Activated CD8-positive, alpha-beta T cell treated with anti-CD3 and anti-CD28 coated beads for 36 hours (primary cell): ENCODE measurements at regions not wholly inside any gene's neighbourhood (a gene's known extent, or its start where the extent isn't known, plus 50 kb on each side); places are given as distances from the start of the nearest gene placed in this dataset.
"Not testable (repeated sequence)": the region's sequence is repeated elsewhere in the genome, so short reads cannot be mapped to it uniquely, and the experiment has no call there.

Experiments
- ATAC-seq: fragments of 200-7000 bp; cut with Tn5 transposase; one replicate; pipeline ENCODE4 v1.10.0; 2021; ENCODE audit warnings: mild to moderate bottlenecking, moderate library complexity
- CTCF ChIA-PET: fragments of 350-600 bp; sonication (Branson Sonifier 250); formaldehyde crosslinking; loops from one replicate; lab custom pipeline; 2021; ENCODE audit warnings: antibody characterized with exemption; lab: Charles Lee
- POLR2A ChIA-PET: fragments of 350-600 bp; sonication (Branson Sonifier 250); formaldehyde crosslinking; loops from one replicate; lab custom pipeline; 2021; ENCODE audit warnings: antibody characterized with exemption; lab: Charles Lee
- DNase-seq: peaks from one replicate; pipeline ENCODE4 v3.0.0-alpha.2; 2020
- H3K27ac Mint-ChIP-seq: one replicate; pipeline ENCODE4 v1.8.0; 2021; ENCODE audit warnings: mild to moderate bottlenecking, mixed read lengths
- H3K27me3 Mint-ChIP-seq: one replicate; pipeline ENCODE4 v1.8.0; 2021; ENCODE audit warnings: mixed read lengths
- H3K36me3 Mint-ChIP-seq: one replicate; pipeline ENCODE4 v1.8.0; 2021; ENCODE audit warnings: low read depth, mixed read lengths
- H3K4me1 Mint-ChIP-seq: one replicate; pipeline ENCODE4 v1.8.0; 2021; ENCODE audit warnings: low read depth, mixed read lengths
- H3K4me3 Mint-ChIP-seq: one replicate; pipeline ENCODE4 v1.8.0; 2021; ENCODE audit warnings: mild to moderate bottlenecking, moderate library complexity, mixed read lengths
- H3K9me3 Mint-ChIP-seq: one replicate; pipeline ENCODE4 v1.8.0; 2021; ENCODE audit warnings: mixed read lengths
- intact Hi-C: fragments of 100-400 bp; cut with micrococcal nuclease; formaldehyde crosslinking; loops from one replicate; pipeline ENCODE4 v1.10.0; 2022
- TF ChIP-seq, protein P1 (sequence below): fragments of 200-600 bp; IDR thresholded peaks from one replicate; pipeline ENCODE4 v1.8.0; 2022; ENCODE audit warnings: antibody characterized with exemption, mild to moderate bottlenecking

GRCh38 chr12:97985834-97986233 lies 523.2 kb downstream of the RMST start:
- H3K9me3 Mint-ChIP-seq: peaks cover 1% of the 10 kb centered on the region
- ATAC-seq (no peak), DNase-seq (no peak)
- TF ChIP-seq, protein P1, sequence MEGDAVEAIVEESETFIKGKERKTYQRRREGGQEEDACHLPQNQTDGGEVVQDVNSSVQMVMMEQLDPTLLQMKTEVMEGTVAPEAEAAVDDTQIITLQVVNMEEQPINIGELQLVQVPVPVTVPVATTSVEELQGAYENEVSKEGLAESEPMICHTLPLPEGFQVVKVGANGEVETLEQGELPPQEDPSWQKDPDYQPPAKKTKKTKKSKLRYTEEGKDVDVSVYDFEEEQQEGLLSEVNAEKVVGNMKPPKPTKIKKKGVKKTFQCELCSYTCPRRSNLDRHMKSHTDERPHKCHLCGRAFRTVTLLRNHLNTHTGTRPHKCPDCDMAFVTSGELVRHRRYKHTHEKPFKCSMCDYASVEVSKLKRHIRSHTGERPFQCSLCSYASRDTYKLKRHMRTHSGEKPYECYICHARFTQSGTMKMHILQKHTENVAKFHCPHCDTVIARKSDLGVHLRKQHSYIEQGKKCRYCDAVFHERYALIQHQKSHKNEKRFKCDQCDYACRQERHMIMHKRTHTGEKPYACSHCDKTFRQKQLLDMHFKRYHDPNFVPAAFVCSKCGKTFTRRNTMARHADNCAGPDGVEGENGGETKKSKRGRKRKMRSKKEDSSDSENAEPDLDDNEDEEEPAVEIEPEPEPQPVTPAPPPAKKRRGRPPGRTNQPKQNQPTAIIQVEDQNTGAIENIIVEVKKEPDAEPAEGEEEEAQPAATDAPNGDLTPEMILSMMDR: no peak
- POLR2A ChIA-PET: no interaction called here
- CTCF ChIA-PET: interaction anchor here (1.7 kb wide), 1 partner anchor 17 kb away, joined by 5 read pairs; no protein-coding TSS in a partner anchor
- no peak overlapping the region for H3K4me3 Mint-ChIP-seq
- H3K36me3 Mint-ChIP-seq: no peaks in the 10 kb centered on the region
- intact Hi-C loops: no loop called here
- H3K27ac Mint-ChIP-seq: no peak overlapping the region
- no peaks in the 10 kb centered on the region for H3K27me3 Mint-ChIP-seq
- no peaks in the 10 kb centered on the region for H3K4me1 Mint-ChIP-seq

DNA sequence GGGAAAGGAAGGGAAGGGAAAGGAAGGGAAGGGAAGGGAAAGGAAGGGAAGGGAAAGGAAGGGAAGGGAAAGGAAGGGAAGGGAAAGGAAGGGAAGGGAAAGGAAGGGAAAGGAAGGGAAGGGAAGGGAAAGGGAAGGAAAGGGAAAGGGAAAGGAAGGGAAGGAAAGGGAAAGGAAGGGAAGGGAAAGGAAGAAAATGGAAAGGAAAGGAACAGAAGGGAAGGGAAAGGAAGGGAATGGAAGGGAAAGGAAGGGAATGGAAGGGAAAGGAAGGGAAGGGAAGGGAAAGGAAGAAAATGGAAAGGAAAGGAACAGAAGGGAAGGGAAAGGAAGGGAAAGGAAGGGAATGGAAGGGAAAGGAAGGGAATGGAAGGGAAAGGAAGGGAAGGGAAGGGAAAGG lies 526.0 kb downstream of the RMST start:
- H3K9me3 Mint-ChIP-seq, H3K27me3 Mint-ChIP-seq, H3K36me3 Mint-ChIP-seq, H3K4me1 Mint-ChIP-seq, intact Hi-C loops, H3K4me3 Mint-ChIP-seq, ATAC-seq, H3K27ac Mint-ChIP-seq, DNase-seq, CTCF ChIA-PET, POLR2A ChIA-PET: not testable (repeated sequence)

DNA sequence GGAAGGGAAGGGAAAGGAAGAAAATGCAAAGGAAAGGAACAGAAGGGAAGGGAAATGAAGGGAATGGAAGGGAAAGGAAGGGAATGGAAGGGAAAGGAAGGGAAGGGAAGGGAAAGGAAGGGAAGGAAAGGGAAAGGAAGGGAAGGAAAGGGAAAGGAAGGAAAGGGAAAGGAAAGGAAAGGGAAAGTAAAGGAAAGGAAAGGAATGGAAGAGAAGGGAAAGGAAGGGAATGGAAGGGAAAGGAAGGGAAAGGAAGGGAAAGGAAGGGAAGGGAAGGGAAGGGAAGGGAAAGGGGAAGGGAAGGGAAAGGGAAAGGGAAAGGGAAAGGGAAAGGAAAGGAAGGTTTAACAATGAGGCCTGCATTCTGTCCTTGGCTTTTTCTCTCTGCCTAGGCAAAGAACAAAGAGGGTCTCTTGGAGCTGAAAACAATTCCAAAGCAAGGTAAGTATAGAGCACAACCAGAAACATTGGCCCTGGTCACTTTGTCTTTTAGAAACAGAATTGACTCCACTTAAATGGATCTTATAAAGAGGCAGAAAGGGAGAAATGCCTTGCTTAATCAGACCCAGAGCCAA lies 525.9 kb upstream of the TMPO start:
- Mint-ChIP-seq H3K27me3 (no peaks in the 10 kb centered on the region), H3K4me1 (no peaks in the 10 kb centered on the region), H3K4me3 (no peak overlapping the region), H3K36me3 (no peaks in the 10 kb centered on the region), H3K9me3 (peaks cover 4% of the 10 kb centered on the region), H3K27ac (no peak overlapping the region)
- intact Hi-C loops: no loop called here
- no peak for ATAC-seq
- TF ChIP-seq, protein P1: no peak
- no peak for DNase-seq
- POLR2A ChIA-PET: no interaction called here
- CTCF ChIA-PET: no interaction called here

- Mint-ChIP-seq H3K27me3 (no peaks in the 10 kb centered on the region), H3K4me1 (no peaks in the 10 kb centered on the region), H3K27ac (no peak overlapping the region), H3K4me3 (no peak overlapping the region), H3K9me3 (peaks cover 3% of the 10 kb centered on the region), H3K36me3 (no peaks in the 10 kb centered on the region)
- TF ChIP-seq, protein P1: no peak
- CTCF ChIA-PET: no interaction called here
- no peak for ATAC-seq
- DNase-seq: no peak
- POLR2A ChIA-PET: no interaction called here
- intact Hi-C loops: no loop called here
Observed at GRCh38 chr12:97994746-97995484, 520.5 kb upstream of the TMPO start.

DNA sequence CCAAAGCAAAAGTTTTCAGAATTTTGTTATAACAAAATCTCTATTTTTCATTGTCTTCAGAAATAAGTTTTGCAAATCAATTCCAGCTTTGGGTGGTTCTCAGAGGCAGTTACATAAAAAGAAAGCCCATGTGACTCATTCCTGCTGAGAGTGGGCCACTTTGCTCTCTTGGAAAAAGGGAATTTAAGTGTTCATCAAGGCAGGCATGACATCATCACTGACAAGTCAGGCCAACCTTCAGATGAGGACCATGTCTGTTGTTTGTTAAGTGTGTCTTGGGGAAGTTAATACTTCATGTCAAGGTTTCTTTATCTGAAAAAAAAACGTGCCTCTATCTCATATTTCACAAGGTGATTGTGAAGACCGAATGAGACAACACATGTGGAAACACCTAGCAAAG lies 519.8 kb upstream of the TMPO start:
- Mint-ChIP-seq H3K9me3 (peaks cover 3% of the 10 kb centered on the region), H3K27ac (no peak overlapping the region), H3K4me3 (no peak overlapping the region), H3K36me3 (no peaks in the 10 kb centered on the region), H3K4me1 (no peaks in the 10 kb centered on the region), H3K27me3 (no peaks in the 10 kb centered on the region)
- ChIA-PET CTCF (no interaction called here), POLR2A (no interaction called here)
- intact Hi-C loops: no loop called here
- DNase-seq (no peak), ATAC-seq (no peak)
- TF ChIP-seq, protein P1: no peak
